ELF-1 (cell line): ENCODE measurements at regions not wholly inside any gene's neighbourhood (a gene's known extent, or its start where the extent isn't known, plus 50 kb on each side); places are given as distances from the start of the nearest gene placed in this dataset.

Experiments
- DNase-seq: peaks from one replicate; pipeline ENCODE4 v3.0.0-alpha.2; 2016; ENCODE audit warnings: low read depth, low spot score

DNA sequence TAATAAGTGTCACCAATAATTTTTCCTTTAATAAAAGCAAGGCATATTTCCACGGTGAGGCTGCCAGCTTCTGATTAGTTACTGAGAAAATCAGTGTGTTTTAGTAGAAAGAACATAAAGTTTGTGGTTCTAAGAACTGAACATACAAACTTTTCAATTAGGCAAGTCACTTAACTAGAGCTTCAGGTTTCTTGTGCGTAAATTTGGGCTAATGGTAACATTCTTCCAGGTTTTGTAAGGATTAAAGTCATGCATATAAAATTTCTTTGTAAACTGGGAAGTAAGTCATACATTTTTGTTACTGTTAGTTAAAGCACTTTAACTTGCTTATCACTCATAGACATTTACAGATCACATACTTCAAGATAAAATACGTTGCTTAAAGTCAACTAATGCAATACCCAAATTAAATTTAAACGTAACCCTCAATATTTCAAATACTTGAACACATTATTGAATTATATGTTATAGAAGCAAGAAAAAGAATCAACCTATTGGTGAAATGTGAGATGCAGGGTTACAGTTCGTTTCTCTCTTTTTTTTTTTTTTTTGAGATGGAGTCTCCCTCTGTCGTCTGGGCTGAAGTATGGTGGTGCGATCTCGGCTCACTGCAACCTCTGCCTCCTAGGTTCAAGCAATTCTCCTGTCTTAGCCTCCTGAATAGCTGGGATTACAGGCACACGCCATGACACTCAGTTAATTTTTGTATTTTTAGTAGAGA, 327.3 kb upstream of the NOX3 start:
- no peak for DNase-seq

DNA sequence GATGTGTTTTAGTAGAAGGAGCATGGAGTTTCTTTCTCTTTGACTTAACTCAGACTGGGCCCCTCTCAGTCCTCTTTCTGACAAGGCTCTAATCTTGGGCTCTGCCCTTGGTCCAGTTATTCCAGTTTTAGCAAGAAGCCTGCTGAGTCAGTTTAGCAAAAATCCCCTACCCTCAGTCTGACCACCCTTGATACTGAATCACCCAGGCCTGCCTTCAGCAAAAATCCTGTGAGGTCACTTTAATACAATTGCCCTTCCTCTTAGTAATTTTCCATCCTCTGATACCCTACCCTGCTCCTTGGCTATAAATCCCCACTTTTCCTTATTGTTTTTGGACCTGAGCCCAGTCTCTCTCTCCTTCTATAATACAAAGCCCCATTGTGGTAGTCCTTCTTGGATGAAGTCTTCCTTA, 326.7 kb upstream of the NOX3 start:
- DNase-seq = no peak

DNA sequence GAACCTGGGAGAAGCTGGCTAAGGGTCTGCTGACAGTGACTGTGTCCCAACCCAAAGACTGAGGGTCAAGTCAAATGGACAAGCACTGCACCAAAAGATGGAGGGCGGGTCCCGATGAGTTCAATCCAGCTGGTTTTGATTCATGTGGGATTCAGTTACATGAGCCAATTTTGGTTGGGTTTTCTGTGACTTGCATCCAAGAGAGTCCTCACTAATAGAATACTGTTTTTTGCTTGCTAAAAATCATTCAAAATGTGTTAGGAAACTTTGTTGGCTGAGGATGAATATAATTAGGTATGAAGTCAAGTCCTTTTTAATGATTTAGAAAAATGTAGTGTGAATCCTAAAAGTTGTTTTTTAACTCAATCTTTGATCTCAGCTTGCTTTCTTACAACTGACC, 323.8 kb upstream of the NOX3 start:
- no peak for DNase-seq

DNA sequence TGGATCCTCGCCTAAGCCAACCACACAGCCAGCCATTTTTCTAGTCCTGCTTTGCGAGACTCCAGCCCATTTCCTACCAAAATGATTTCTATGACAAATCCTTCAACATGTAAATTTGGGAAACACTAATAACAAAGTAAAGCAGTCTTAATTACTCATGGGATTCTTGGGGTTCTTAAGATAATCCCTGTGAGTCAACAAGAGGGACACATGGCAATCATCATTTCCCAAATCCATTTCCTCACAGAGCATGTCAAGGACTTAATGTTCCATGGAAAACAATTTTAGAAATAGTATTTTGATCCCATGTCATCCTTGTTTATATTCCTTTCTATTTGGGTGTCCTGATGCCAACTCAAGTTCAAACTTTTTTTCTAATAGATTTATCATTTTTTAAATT, 322.7 kb upstream of the NOX3 start:
- no peak for DNase-seq

DNA sequence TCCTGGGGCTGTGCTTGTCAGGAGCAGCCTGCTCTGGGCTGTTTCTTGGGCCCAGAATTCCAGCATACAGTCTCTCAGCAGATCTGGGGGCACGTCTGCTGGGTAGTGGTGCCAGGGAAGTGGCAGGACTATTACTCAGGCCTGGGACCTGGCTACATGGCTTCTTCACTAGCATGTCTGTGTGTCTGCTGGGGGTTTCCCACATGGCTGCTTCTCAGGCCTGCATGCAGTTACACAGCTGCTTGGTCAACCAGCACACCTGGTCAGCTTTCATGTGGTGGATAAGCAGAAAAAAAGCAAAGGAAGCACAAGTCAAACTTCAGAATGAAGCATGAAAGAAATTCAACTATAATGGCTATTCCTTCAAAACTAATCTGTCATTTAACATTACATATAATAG, 316.2 kb upstream of the NOX3 start:
- no peak for DNase-seq

DNA sequence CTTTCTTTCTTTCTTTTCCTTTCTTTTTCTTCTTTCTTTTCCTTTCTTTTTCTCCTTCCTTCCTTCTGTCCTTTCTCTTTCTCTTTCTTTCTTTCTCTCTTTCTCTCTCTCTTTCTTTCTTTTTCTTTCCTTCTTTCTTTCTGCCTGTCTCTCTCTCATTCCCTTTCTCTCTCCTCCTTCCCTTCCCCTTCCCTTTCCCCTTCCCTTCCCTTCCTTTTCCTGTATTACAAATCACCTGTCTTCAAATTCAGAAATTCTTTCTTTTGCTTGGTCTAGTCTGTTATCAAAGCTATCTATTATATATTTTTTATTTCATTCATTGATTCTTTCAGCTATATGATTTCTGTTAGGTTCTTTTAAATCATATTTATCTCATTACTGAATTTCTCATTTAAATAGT, 315.2 kb upstream of the NOX3 start:
- no peak for DNase-seq

DNA sequence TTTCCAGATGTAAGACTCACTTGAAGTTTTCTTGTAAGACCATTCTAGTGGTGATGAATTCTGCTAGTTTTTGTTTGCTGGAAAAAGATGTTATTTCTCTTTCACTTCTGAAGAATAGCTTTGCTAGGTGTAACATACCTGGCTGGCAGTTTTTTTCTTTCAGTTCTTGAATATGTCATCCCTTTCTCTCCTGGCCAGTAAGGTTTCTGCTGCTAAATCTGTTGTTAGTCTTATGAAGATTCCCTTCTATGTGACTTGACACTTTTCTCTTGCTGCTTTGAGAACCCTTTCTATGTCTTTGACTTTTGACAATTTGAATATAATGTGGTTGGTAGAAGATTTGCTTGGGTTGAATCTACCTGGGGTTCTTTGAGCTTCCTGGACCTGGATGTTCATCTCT, 314.7 kb upstream of the NOX3 start:
- DNase-seq = no peak

DNA sequence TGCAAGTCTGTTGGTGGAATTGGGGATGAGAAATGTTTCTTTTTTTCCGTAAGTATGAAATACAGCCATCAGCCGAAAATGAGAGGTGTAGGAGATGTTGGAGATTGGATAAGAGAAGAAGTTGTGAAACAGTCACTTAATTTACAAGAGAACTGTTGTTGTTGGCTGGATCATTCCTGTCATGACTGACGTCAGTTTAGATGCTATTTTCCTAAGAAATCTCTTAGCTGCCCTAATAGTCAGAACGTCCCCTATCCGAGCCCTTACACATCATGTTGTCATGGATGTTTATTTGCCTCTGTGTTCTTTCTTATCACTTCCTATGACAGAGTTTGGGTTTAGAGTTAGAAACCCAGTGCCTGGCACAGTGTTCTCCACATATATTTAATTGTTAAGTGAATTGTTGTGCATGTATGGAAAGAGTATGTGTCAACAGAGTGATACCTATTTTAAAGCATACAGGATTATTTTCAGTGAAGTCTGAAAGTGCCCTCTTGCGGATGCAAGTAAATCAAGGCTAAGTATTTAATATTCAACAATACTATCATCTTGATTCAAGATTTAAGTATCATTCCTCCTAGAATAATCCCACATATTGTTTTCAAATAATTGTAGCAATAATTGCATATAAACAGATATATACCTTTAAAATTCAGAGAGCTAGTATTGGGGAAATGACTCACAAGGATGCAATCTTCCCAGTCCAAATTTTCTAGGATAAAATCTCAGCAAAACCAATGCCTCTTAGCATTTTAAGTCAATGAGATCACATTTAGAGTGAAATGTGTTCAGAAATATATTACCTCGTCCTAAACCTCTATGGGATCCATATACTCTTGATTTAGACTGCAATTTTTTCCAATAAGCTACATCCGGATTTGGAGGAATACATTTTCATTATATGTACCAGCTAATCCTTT, 309.9 kb upstream of the NOX3 start:
- no peak for DNase-seq

DNA sequence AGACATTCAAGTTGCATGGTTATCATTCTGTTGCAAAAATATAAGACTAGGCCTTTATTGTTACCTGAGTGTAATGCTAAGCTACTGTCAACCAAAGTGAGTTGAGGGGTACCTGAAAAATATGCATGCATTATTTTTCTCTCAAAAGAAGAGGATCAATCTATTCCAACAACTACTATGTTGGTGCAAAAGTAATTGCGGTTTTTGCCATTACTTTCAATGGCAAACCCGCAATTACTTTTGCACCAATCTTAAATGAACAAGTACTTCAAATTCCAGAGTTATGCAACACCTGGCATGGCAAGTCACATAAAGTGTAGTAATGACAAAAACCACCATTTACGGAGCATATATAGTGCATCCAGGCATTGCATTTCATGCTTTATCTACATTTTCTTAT, 307.0 kb upstream of the NOX3 start:
- no peak for DNase-seq

DNA sequence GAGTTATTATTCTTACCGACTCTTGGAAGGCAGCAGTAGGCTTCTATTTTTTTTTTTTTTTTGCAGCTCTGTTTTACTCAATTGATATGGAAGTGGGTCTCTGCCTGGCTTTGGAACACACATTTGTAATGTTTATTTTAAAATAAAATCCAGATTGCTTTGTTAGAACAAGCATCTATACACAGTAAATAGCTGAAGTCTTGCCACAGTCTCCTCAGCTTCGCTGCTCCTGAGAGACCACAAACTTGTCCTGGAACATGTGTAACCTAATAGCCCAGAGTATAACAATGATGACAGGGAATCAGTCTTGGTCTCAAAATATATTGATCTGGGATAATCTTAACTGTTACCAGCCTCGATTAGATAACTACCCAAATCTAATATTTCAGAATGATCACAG, 299.8 kb upstream of the NOX3 start:
- no peak for DNase-seq

DNA sequence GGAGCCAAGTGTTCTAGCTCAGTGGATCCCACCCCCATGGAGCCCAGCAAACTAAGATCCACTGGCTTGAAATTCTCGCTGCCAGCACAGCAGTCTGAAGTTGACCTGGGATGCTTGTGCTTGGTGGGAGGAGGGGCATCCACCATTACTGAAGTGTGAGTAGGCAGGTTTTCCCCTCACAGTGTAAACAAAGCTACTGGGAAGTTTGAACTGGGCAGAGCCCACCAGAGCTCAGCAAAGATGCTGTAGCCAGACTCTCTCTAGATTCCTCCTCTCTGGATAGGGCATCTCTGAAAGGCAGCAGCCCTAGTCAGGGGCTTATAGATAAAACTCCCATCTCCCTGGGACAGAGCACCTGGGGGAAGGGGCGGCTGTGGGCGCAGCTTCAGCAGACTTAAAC, 293.1 kb upstream of the NOX3 start:
- DNase-seq = peak; percentile 44

DNA sequence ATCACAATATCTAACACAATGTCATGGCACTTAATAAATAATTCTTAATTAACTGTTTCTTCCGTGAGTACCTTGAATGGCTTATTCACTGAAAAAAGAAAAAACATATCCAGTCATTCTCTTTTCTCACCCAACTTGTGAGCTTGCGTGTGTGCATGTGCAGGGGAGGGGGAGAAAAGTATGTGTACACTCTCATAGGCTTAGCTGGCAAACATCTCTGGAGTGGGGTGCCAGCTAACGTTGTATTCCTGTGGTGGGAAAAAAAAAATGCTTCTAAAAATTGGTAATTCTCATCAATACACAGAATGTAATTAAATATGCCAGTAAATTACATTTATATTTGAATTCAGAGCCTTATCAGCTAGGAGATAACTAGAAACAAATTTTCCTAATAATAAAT, 291.9 kb upstream of the NOX3 start:
- DNase-seq = no peak

DNA sequence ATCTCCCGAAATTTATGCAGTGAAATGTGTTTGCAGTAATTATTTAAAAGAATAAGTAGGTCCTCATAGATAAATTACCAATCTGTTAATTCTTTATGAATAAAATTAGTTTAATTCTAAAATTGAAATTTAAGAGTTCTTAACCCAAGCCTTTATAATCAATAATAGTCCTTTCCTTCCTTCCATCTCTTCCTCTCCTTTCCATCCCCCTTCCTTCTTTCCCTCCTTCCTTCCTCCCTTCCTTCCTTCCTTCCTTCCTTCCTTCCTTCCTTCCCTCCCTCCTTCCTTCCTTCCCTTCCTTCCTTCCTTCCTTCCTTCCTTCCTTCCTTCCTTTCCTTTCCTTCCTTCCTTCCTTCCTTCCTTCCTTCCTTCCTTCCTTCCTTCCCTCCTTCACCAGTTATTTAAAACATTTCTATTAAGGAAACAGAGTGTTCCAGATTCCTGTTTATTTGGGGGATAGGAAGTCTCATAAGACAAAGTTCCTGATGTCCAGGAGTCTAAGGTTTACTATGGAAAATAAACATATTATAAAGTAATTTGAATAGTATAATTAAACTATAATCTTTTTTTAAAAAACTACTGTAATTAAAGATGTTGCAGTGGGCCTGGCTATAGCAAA, 285.3 kb upstream of the NOX3 start:
- no peak for DNase-seq

DNA sequence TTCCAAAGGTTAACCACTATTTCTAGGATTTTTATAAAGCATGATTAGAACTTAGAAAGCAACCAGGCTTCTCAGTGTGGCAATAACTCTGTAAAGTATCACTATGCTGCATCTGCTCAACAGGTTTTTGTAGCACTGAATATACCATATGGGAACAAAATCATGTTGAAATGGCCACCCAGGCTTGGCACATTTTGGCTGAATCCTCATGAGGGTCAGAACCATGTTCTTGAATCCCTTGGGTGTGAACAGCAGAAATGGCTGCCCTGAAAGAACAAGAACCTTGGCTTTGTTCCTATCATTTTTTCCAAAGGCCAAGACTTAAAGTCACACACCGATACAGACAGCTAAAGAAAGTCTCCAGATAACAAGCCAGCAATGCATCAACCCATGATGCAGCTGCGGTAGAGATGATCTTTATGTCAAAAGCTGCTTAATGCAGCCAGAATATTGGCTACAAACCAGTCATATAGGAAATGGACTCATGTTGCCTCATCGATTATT, 283.0 kb upstream of the NOX3 start:
- no peak for DNase-seq

DNA sequence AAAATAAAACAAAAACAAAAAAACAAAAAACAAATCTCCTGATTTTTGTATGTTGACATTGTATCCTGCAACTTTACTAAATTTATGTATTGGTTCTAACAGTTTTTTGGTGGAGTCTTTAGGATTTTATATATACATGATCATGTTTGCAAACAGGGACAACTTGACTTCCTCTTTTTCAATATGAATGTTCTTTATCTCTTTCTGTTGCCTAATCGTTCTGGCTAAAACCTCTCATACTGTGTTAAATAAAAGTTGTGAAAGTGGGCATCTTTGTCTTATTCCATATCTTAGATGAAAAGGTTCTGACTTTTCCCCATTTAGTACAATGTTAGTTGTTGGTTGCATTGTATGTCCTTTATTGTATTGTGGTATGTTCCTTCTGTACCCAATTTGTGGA, 261.7 kb upstream of the NOX3 start:
- DNase-seq = no peak

DNA sequence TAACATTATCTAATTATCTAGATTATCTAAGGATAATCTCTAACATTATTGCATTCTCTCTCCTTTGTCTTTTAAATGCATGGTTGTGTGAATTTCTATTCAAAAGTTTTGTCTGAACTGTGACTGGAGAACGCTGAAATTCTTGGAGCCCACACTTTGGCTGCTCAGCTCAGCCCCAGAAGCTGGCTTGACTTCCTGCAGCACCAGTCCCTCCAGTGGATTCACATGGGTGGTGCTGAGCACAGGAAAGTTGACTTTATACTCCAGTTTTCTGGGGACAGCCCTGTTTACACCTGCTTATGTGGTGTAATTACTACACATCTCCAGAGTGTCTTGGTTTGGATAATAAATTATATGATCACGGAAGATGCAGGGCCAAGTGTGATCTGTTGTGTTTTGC, 255.1 kb upstream of the NOX3 start:
- DNase-seq = no peak

DNA sequence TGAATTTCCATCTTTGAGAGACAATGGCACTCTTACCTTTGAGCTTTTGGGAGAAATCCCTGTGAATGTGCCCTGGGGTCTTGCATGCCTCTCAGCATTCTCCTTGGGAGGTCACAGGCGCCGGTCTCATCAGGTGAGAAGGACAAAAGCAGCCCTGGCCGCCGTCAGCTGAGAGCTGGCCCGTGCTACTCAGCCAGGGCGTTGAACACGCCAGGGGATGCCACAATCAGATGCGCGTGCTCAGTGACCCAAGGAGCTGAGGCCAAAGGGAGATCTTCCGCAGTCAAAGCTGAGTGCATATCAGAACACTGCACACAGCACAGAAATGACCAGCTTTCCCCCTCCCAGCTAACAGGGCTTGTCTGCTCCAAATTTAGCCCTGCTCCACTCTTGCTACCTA, 253.6 kb upstream of the NOX3 start:
- no peak for DNase-seq

DNA sequence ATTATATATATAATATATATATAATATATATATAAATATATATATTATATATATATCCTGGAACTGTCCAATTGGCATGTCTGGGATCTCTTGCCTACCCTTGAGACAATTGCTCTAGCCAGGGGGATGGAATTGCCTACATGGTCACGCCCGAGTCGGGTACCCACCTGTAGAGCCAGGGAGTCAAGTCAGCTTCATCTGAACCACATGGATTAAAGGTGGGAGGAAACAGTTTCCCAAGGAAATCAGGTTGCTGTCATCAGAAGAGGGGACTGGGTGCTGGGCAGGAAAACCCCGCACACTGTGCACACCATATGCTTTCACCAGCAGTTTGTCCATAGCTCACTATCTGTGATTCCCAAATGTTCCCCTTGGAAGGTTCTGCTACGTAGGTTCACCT, 252.5 kb upstream of the NOX3 start:
- DNase-seq = no peak

DNA sequence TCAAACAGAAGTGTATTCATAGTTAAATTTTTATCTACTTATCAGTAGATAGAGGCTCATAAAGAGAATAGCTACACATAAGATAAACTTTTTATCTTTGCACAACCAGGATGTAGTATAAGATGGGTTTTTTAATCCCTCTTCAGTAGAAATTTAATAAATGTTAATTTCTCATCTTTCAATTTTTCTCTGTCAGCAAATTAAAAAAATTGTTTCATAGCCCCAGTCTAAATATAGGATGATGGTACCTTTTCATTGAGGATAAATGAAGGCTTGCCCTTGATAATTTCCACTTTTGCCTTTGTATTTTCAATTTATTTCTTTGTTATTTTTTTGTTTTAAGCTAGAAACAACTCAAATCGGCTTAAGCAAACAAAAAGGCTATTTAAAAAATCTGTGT, 251.2 kb upstream of the NOX3 start:
- no peak for DNase-seq

DNA sequence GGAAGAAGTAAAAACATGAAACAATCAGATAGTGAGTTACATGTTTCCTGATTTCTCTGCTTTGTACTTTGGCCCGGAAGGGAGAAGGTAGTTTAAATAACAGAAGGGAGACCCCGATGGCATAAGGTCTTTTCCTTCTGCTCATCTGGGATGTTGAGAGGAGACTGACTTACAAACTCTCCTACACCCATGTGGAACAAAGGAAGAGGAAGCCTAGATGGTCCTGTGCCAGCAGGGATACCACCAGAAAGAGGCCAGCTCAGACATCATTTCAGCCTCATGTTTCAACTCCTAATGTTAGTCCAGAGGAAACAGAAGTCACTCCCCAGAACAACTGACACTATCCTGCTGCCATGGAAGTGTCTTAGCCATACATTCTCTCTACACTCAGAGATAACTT, 250.7 kb upstream of the NOX3 start:
- DNase-seq = no peak

DNA sequence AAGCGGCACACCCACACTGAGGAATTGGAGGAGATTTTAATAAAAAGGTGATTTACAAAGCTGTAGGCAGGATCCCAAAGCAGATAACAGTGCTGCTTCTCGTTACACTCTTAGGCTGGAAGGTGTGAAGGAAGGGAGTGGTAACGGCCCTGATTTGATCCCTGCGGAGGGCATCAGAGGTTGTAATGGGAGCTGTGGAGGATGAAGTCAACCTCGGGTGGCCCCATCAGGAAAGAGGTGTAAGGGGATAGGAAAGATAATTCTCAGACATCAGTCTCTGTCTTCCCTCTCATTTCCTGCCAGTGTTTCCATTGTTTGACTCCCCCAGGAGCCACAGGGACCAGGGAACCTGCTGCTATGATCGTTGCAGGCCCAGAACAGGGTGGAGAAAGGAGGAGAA, 245.7 kb upstream of the NOX3 start:
- DNase-seq = no peak

DNA sequence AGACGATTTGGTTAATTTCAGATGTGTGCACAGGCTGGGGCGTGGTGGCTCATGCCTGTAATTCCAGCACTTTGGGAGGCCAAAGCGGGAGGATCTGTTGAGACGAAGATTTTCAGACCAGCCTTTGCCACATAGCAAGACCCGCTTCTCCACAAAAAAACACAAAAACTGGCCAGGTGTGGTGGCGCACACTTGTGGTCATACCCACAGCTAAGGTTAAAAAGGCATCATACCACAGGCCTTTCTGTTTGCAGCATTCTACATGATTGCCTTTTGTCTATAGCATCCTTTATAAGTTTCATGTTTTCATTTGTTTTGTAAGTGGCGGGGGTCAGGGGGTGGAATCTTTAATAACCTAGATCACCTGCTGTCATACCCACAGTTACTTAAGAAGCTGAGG, 239.9 kb upstream of the NOX3 start:
- DNase-seq = no peak

DNA sequence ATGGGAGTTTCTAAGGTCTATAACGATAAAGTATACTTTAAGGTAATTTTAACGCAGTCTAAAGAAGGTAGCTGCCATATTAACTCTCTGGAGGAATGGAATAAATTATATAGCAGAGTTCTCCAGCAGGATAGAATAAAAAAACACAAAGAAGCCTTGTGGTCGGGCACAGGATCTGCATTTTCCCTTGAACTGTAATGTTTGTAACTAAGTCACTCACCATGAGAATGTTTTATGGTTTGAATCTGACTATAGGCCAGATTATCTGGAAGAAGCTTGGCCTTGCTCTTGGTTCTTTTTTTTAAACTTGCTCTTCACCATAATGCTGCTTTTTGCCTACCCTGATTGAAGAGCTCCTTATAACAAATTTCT, 238.8 kb upstream of the NOX3 start:
- DNase-seq = no peak
